C1 segment of cervical spinal cord (tissue), 14 donors: ENCODE measurements at regions not wholly inside any gene's neighbourhood (a gene's known extent, or its start where the extent isn't known, plus 50 kb on each side); places are given as distances from the start of the nearest gene placed in this dataset.

Experiments
- DNase-seq, 14 donors: peaks; one replicate each; lab custom pipeline; 2025; lab: John Stamatoyannopoulos, UW

GRCh38 chr1:72547412-72547811, 265.1 kb upstream of the NEGR1 start:
- no peak for DNase-seq

GRCh38 chr1:72540674-72541073, 258.3 kb upstream of the NEGR1 start:
- DNase-seq, result no peak

GRCh38 chr1:72535470-72535869, 253.1 kb upstream of the NEGR1 start:
- no peak for DNase-seq

GRCh38 chr1:72530646-72531045, 248.3 kb upstream of the NEGR1 start:
- no peak for DNase-seq

- no peak for DNase-seq
Observed at GRCh38 chr1:72526926-72527325, 244.6 kb upstream of the NEGR1 start.

DNA sequence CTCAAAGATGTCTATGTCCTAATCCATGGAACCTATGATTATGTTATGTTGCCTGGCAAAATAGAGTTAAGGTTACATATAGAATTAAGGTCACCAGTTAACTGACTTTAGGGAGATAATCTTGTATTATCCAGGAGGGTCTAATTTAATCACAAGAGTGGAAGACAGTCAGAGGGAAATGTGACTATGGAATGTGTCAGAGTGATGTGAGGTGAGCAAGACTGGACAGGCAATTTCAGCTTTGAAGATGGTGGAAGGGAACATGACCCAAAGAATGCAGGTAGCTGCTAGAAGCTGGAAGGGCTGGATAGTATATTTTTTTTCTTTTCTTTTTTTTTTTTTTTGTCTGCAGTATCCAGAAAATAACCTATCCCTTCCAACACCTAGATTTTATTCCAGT, 241.7 kb upstream of the NEGR1 start:
- no peak for DNase-seq

GRCh38 chr1:72521659-72522058, 239.3 kb upstream of the NEGR1 start:
- no peak for DNase-seq

- DNase-seq, result no peak
Observed at GRCh38 chr1:72516826-72517225, 234.5 kb upstream of the NEGR1 start.

GRCh38 chr1:72516264-72516663, 233.9 kb upstream of the NEGR1 start:
- no peak for DNase-seq

DNA sequence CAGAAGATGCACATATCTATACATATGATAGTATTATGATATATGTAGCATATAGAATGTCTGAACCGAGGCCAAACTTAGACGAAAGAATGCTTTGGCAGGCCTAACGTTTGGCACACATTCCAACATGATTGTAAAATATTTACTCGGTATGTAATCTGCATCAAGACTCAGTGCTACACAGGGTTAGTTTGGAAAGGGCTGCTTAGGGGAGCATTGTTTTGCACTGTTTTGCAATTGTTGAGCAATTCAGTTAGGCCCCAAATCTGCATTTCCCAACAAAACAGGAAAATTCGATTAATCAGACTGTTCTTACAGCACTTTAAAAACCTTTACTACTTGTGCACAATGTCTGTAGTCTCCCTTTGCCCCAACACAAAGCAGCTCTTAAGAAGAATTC, 216.0 kb upstream of the NEGR1 start:
- DNase-seq, result no peak

DNA sequence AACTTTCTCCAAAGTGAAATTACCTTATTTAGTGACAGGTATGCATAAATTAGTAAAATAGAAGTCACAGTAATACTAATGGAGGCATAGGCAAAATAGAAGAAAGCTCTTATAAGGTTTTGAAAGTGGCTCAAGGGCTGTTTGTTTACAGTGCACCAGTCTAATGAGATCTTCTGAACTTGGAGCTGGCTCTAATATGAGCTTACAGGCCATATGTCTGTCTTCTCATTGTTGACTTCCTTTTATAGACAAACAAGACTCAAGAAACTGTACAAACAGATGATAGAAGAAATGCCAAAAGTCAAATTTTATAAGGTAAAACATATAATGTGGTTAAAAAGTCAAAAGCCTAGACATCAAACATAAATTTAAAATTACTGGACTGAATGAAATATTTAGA, 207.5 kb upstream of the NEGR1 start:
- no peak for DNase-seq

DNA sequence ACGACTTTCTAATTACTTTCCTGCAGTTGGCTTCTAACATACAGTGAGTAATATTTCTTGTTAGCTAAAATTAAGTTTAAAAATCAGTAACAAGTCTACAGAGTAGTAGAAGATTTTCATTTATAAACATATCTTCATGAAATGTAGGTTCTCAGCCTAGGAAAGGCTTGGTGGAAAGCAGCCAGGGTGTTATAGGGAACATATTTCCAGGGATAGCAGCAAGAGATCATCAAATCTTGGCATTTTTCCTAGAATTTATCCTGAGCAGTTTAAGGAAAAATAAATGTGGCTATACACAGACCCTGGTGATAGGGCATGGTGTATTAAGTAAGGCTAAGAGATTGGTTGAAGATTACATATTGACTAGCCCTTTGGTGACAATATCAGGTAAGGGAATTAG, 203.5 kb upstream of the NEGR1 start:
- DNase-seq, result no peak

DNA sequence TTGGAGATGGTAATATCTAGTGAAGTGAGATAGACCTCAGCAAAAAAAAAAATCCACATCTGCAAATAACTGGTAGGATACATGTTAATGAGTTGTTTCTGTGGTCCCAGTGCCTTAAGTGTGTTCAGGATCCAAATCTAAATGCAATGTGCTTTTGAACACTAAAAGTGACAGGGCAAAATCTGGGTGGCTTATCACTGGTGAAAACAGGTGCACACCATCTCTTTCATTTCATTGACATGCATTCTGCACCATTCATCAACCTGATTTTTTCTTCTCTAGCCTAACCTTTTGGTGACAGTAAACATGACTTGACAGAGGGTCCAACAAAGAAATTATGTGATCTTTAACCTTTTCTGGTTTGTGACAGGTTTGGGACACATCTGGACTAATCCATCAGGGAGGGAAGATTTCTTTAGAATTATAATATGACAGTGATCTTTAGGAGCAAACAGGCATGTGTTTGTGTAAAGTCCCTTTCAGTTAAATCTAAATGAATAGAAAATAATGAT, 201.6 kb upstream of the NEGR1 start:
- no peak for DNase-seq

GRCh38 chr1:72482736-72483413, 200.5 kb upstream of the NEGR1 start:
- DNase-seq, result no peak

DNA sequence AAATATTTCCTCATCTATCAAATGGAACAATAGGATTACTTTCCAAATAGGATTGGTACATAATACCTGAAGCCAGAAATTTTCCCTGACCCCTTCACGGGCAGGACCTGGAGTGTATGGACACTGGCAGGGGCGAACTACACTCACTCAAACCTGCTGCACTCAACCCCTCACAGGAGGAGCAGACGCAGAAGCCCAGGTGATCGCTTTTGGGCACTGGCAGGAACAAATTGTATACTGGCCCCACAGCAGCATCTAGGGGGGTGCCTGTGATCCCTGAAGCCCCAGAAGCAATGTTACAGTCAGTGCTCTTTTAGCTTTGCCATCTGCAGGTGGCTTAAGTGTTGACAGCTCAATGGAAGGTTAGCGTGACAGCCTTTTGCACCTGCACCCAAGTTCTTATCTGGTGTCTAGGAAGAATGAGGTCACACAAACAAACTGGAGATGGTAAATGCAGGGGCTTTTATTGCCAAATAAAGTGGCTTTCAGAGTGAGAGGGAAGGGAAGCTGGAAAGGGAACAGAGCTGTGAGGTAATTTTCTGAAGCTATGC, 199.2 kb upstream of the NEGR1 start:
- DNase-seq, result no peak

GRCh38 chr1:72466376-72466775, 184.0 kb upstream of the NEGR1 start:
- no peak for DNase-seq

- DNase-seq, result no peak
Observed at GRCh38 chr1:72462186-72462905, 180.0 kb upstream of the NEGR1 start.

GRCh38 chr1:72442262-72442661, 159.9 kb upstream of the NEGR1 start:
- no peak for DNase-seq

GRCh38 chr1:72439036-72439435, 156.7 kb upstream of the NEGR1 start:
- DNase-seq, result no peak

DNA sequence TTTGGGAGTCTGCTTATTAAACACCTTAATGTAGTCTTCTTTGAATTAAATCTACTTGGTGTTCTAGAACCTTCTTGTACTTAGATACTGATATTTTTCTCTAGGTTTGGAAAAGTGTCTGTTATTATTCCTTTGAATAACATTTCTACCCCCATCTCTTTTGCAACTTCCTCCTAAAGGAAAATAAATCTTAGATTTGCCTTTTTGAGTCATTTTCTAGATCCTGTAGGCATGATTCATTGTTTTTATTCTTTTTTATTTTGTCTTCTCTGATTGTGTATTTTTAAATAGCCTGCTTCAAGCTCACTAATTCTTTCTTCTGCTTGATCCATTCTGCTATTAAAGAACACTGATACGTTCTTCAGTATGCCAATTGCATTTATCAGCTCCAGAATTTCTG, 155.9 kb upstream of the NEGR1 start:
- no peak for DNase-seq

GRCh38 chr1:72435025-72435424, 152.7 kb upstream of the NEGR1 start:
- no peak for DNase-seq

DNA sequence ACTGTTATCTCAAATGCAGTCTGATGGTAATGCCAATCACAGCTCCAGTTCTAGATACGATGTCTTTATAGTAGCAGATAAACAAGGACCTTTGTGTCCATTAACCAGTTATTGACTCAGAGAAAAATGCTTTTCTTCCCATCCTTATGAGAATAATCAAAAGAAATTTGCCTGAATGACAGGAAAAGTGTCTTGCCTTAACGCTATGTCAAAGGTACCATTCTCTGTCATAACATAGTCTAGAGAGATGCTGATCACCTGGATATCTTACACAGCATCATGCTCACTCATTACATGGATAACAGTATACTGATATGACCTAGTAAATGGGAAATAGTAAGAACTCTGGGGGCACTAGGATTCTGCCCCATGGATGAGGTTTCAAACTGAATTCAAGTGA, 151.7 kb upstream of the NEGR1 start:
- no peak for DNase-seq

GRCh38 chr1:72433591-72433990, 151.3 kb upstream of the NEGR1 start:
- no peak for DNase-seq
